Heart right ventricle (tissue), 16 donors: ENCODE measurements at regions not wholly inside any gene's neighbourhood (a gene's known extent, or its start where the extent isn't known, plus 50 kb on each side); places are given as distances from the start of the nearest gene placed in this dataset.

Experiments used
- ATAC-seq, 8 donors: fragments of 200-7000 bp; cut with Tn5 transposase; one replicate each; pipeline ENCODE4 v1.9.1; 2020; ENCODE audit warnings: mild to moderate bottlenecking in 8 of 8, moderate library complexity in 8 of 8, moderate number of reproducible peaks in 1 of 8
- DNase-seq, 2 donors: peaks; one replicate each; pipeline ENCODE4 v3.0.0-alpha.2; 2020
- H3K27ac ChIP-seq, 10 donors: fragments of 200-600 bp; sonication (generic) in 2 of 10; one replicate each; pipeline versions ENCODE4 v1.5.0 to v1.8.0; 2020 to 2022; ENCODE audit warnings: mild to moderate bottlenecking in 3 of 10
- H3K27me3 ChIP-seq, 7 donors: fragments of 200-600 bp; one replicate each; pipeline ENCODE4 v1.8.0; 2021 to 2022; ENCODE audit warnings: mild to moderate bottlenecking in 2 of 7
- H3K36me3 ChIP-seq, 9 donors: fragments of 200-600 bp; sonication (generic) in 1 of 9; one replicate each; pipeline versions ENCODE4 v1.5.0 to v1.8.0; 2020 to 2022; ENCODE audit warnings: mild to moderate bottlenecking in 2 of 9
- H3K4me1 ChIP-seq, 9 donors: fragments of 200-600 bp; sonication (generic) in 1 of 9; one replicate each; pipeline versions ENCODE4 v1.5.0 to v1.8.0; 2020 to 2022; ENCODE audit warnings: mild to moderate bottlenecking in 4 of 9
- H3K4me3 ChIP-seq, 10 donors: fragments of 200-600 bp; sonication (generic) in 2 of 10; one replicate each; pipeline versions ENCODE4 v1.5.0 to v1.8.0; 2020 to 2022; ENCODE audit warnings: mild to moderate bottlenecking in 7 of 10, moderate library complexity in 2 of 10
- H3K9me3 ChIP-seq, 11 donors: fragments of 200-600 bp in 10 of 11; sonication (generic) in 2 of 11; one replicate each; pipeline versions ENCODE4 v1.5.0 to v1.8.0; 2013 to 2022; ENCODE audit warnings: mild to moderate bottlenecking in 2 of 11, control low read depth in 1 of 11, moderate library complexity in 1 of 11
- CTCF ChIP-seq, 9 donors: fragments of 200-600 bp; sonication (generic) in 2 of 9; IDR thresholded peaks; one replicate each; pipeline versions ENCODE4 v1.5.0 to v1.8.0; 2021 to 2022; ENCODE audit warnings: antibody characterized with exemption in 9 of 9, mild to moderate bottlenecking in 5 of 9, moderate library complexity in 1 of 9
- WGBS, 2 donors: extraction: QIAGEN DNeasy Blood & Tissue Kit; methylation state at CpG; one replicate each; pipeline ENCODE4 v1.1.7; 2013; ENCODE audit warnings: inconsistent platforms in 1 of 2; 5-methylcytosine and 5-hydroxymethylcytosine counted together
- intact Hi-C, 10 donors: fragments of 100-400 bp; cut with DNase I; formaldehyde crosslinking; loops; one replicate each; pipeline versions ENCODE4 v1.11.1 to v1.14.2; 2022
- donor health status: Arrhythmogenic right ventricular cardiomyopathy.
- donor health status: ischemic (EF 13 %, LVEDD 7.1; RV severe dilation, severe dysfunction).
- donor health status: healthy with polysubstance abuse.
- donor health status: DM: no; HTN: yes; CAD: no.
- donor health status: DM: no; HTN: no; CAD: no.
- donor health status: ischemic (EF 25% LVEDD 6.9; RV normal size, moderate dysfunction).
- donor health status: ischemic (EF 25% LVEDD 5.7; RV mildly dilated, moderate dysfunction).
- donor health status: healthy.
- donor health status: DM: yes; HTN: yes; CAD: no.
- donor health status: Ischemic cardiomyopathy.
- donor health status: ischemic (EF 35%, LVEDD 5.7; RV mildly dilated, moderate dysfunction).
- donor health status: nonischemic (EF 11% LVEDD 7.7; RV severe dilation, severe dysfunction).
- donor health status: DM: yes; HTN: yes; CAD: no.
- donor health status: PGD.
- donor health status: ischemic (EF 29% LVEDD 5.4; RV normal size, mild dysfunction).
- donor health status: nonischemic (EF 23%, LVEDD 6.1; RV moderate dilation, normal function).

GRCh38 chr18:78595924-78596573, 383.6 kb upstream of the SALL3 start:
- intact Hi-C loops: no loop called here
- no peak for TF ChIP-seq CTCF (IDR thresholded peaks at IDR 0.05)
- 63 to 69% methylated on average over 9 of the region's 9 CpGs for WGBS, 2 donors
- H3K4me1 ChIP-seq: no peaks in the 10 kb centered on the region
- peaks cover 0 to 41% (median 11%) of the 10 kb centered on the region in 11 donors for H3K9me3 ChIP-seq
- no peak overlapping the region for H3K27ac ChIP-seq
- no peak overlapping the region for H3K4me3 ChIP-seq
- H3K36me3 ChIP-seq: no peaks in the 10 kb centered on the region
- H3K27me3 ChIP-seq: peaks cover 0 to 7% (median 0%) of the 10 kb centered on the region in 7 donors
- no peak for DNase-seq
- ATAC-seq: no peak

- Histone ChIP-seq H3K9me3 (peaks cover 0 to 33% (median 10%) of the 10 kb centered on the region in 11 donors), H3K27me3 (peaks cover 0 to 8% (median 0%) of the 10 kb centered on the region in 7 donors), H3K36me3 (no peaks in the 10 kb centered on the region), H3K4me3 (no peak overlapping the region), H3K4me1 (no peaks in the 10 kb centered on the region), H3K27ac (no peak overlapping the region)
- WGBS, 2 donors: 45 to 52% methylated on average over 8 of the region's 8 CpGs
- ATAC-seq (no peak), DNase-seq (no peak)
- intact Hi-C loops: no loop called here
- no peak for TF ChIP-seq CTCF (IDR thresholded peaks at IDR 0.05)
Measured at GRCh38 chr18:78596794-78597345, 382.7 kb upstream of the SALL3 start.

- Histone ChIP-seq H3K4me1 (no peaks in the 10 kb centered on the region), H3K4me3 (no peak overlapping the region), H3K36me3 (no peaks in the 10 kb centered on the region), H3K9me3 (no peaks in the 10 kb centered on the region), H3K27ac (no peak overlapping the region), H3K27me3 (peaks cover 0 to 12% (median 0%) of the 10 kb centered on the region in 7 donors)
- TF ChIP-seq CTCF (IDR thresholded peaks at IDR 0.05): no peak
- DNase-seq (no peak), ATAC-seq (no peak)
- intact Hi-C loops: no loop called here
- 60 to 77% methylated on average over 14 of the region's 14 CpGs for WGBS, 2 donors
Measured at GRCh38 chr18:78601349-78601748, 378.3 kb upstream of the SALL3 start.

GRCh38 chr18:78601923-78602322, 377.7 kb upstream of the SALL3 start:
- 71 to 77% methylated on average over 7 of the region's 7 CpGs for WGBS, 2 donors
- ATAC-seq (no peak), DNase-seq (no peak)
- peaks cover 0 to 12% (median 0%) of the 10 kb centered on the region in 7 donors for H3K27me3 ChIP-seq
- intact Hi-C loops: no loop called here
- H3K27ac ChIP-seq: no peak overlapping the region
- no peak for TF ChIP-seq CTCF (IDR thresholded peaks at IDR 0.05)
- no peak overlapping the region for H3K4me3 ChIP-seq
- no peaks in the 10 kb centered on the region for H3K9me3 ChIP-seq
- no peaks in the 10 kb centered on the region for H3K36me3 ChIP-seq
- H3K4me1 ChIP-seq: no peaks in the 10 kb centered on the region
